ENCODE measurements at regions not wholly inside any gene's neighbourhood (a gene's known extent, or its start where the extent isn't known, plus 50 kb on each side); places are given as distances from the start of the nearest gene placed in this dataset.

DNA sequence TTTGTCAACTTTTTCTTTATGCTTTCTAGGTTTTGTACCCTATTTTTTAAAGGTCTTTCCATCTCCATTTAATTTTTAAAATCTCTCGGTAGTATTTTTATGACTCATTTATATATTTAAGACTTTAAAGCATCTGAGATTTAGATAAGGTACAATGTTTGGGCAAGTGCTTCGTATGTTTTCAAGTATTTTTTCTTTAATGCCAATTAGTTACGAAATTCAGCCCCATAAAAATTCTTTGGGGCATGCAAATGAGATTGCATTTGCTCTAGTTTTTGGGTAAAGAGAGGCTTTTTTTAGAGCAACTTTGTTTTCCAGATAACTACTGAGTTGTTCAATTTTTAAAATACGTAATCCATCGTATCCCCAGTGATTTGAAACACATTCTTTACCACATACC lies 65.3 kb upstream of the CRHR1 start:
- no peaks in the 10 kb centered on the region for H3K27me3 ChIP-seq (ENCODE audit: insufficient read depth, low read depth, severe bottlenecking)

GRCh38 chr17:45719335-45720071 lies 64.6 kb upstream of the CRHR1 start:
- Histone ChIP-seq H3K27me3 (ENCODE audit: insufficient read depth, low read depth, severe bottlenecking) (no peaks in the 10 kb centered on the region), H3K36me3 (no peaks in the 10 kb centered on the region), H3K4me3 (ENCODE audit: low read depth, low read length) (no peak overlapping the region), H3K27ac (no peak overlapping the region), H3K9me3 (ENCODE audit: severe bottlenecking) (peaks cover 8% of the 10 kb centered on the region)
- TF ChIP-seq, protein P1, sequence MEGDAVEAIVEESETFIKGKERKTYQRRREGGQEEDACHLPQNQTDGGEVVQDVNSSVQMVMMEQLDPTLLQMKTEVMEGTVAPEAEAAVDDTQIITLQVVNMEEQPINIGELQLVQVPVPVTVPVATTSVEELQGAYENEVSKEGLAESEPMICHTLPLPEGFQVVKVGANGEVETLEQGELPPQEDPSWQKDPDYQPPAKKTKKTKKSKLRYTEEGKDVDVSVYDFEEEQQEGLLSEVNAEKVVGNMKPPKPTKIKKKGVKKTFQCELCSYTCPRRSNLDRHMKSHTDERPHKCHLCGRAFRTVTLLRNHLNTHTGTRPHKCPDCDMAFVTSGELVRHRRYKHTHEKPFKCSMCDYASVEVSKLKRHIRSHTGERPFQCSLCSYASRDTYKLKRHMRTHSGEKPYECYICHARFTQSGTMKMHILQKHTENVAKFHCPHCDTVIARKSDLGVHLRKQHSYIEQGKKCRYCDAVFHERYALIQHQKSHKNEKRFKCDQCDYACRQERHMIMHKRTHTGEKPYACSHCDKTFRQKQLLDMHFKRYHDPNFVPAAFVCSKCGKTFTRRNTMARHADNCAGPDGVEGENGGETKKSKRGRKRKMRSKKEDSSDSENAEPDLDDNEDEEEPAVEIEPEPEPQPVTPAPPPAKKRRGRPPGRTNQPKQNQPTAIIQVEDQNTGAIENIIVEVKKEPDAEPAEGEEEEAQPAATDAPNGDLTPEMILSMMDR (IDR thresholded peaks at IDR 0.05; ENCODE audit: low read depth, low read length), result peak; percentile 83
- peak; percentile 75 for DNase-seq

More for the DNA sequence above, 65.3 kb upstream of the CRHR1 start:
- H3K4me3 ChIP-seq (ENCODE audit: low read depth, low read length), result no peak overlapping the region
- TF ChIP-seq, protein P1 (IDR thresholded peaks at IDR 0.05; ENCODE audit: low read depth, low read length), result no peak
- H3K27ac ChIP-seq, result no peak overlapping the region
- DNase-seq, result no peak
- H3K9me3 ChIP-seq (ENCODE audit: severe bottlenecking), result peaks cover 6% of the 10 kb centered on the region
- no peaks in the 10 kb centered on the region for H3K36me3 ChIP-seq

- TF ChIP-seq, protein P1 (IDR thresholded peaks at IDR 0.05; ENCODE audit: low read depth, low read length), result no peak
- Histone ChIP-seq H3K9me3 (ENCODE audit: severe bottlenecking) (peaks cover 3% of the 10 kb centered on the region), H3K36me3 (no peaks in the 10 kb centered on the region), H3K27me3 (ENCODE audit: insufficient read depth, low read depth, severe bottlenecking) (no peaks in the 10 kb centered on the region), H3K27ac (no peak overlapping the region), H3K4me3 (ENCODE audit: low read depth, low read length) (no peak overlapping the region)
- no peak for DNase-seq
These were observed 63.7 kb upstream of the CRHR1 start for GRCh38 chr17:45720386-45720785.

DNA sequence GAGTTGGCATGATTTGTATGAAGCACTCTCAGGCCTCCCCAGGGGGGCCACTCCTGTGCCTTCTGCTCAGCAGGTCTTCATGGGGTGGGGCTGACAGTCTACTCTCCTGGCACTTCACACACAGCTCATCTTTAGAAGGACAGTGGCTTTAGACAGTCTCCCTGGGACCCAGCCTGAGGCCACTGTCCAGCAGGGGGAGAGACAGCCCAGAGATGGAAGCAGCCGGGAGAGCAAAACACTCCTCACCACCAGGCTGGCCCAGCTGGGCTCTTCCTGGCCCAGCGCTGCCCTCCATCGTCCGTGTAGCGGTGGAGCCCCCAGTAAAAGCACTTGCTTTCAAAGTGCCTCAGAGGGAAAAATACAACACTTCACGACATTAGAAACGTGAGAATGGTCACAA lies 62.0 kb upstream of the CRHR1 start:
- Histone ChIP-seq H3K9me3 (ENCODE audit: severe bottlenecking) (peaks cover 3% of the 10 kb centered on the region), H3K4me3 (ENCODE audit: low read depth, low read length) (no peak overlapping the region), H3K36me3 (no peaks in the 10 kb centered on the region), H3K27me3 (ENCODE audit: insufficient read depth, low read depth, severe bottlenecking) (no peaks in the 10 kb centered on the region), H3K27ac (no peak overlapping the region)
- peak; percentile 92 for DNase-seq
- TF ChIP-seq, protein P1 (IDR thresholded peaks at IDR 0.05; ENCODE audit: low read depth, low read length), result peak; percentile 97

- Histone ChIP-seq H3K27ac (no peak overlapping the region), H3K9me3 (ENCODE audit: severe bottlenecking) (peaks cover 17% of the 10 kb centered on the region), H3K4me3 (ENCODE audit: low read depth, low read length) (no peak overlapping the region), H3K27me3 (ENCODE audit: insufficient read depth, low read depth, severe bottlenecking) (no peaks in the 10 kb centered on the region), H3K36me3 (no peaks in the 10 kb centered on the region)
- no peak for DNase-seq
- TF ChIP-seq, protein P1 (IDR thresholded peaks at IDR 0.05; ENCODE audit: low read depth, low read length), result no peak
These were observed 54.7 kb upstream of the CRHR1 start for GRCh38 chr17:45729294-45729907.

Data from WERI-Rb-1 (cell line).